HL-60 (cell line): ENCODE measurements at regions not wholly inside any gene's neighbourhood (a gene's known extent, or its start where the extent isn't known, plus 50 kb on each side); places are given as distances from the start of the nearest gene placed in this dataset.

ENCODE experiments used
- CTCF ChIP-seq: IDR thresholded peaks from one replicate; pipeline ENCODE4 v1.5.1; 2011; ENCODE audit warnings: low read length, control low read depth, inconsistent platforms; ENCODE audit not compliant: insufficient read depth
- REST ChIP-seq: IDR thresholded peaks from 2 replicates; pipeline ENCODE4 v1.6.1; 2012; ENCODE audit warnings: low read depth; ENCODE audit not compliant: insufficient replicate concordance

- no peak for TF ChIP-seq CTCF
- TF ChIP-seq REST: no peak
Measured at GRCh38 chr3:115498898-115499297, 124.4 kb upstream of the GAP43 start.
